Vagina (tissue), 2 donors: ENCODE measurements at regions not wholly inside any gene's neighbourhood (a gene's known extent, or its start where the extent isn't known, plus 50 kb on each side); places are given as distances from the start of the nearest gene placed in this dataset.

Experiments used
- POLR2AphosphoS5 ChIP-seq, 2 donors: sonication (generic); formaldehyde crosslinking; IDR thresholded peaks; one replicate each; pipeline ENCODE4 v1.9.0; 2017; ENCODE audit warnings: antibody characterized with exemption in 2 of 2, mild to moderate bottlenecking in 2 of 2, low read depth in 1 of 2; ENCODE audit not compliant: insufficient read depth in 1 of 2
- TF ChIP-seq, protein P1 (sequence below), 3 experiments: fragments of 450-650 bp in 2 of 3; fragments of 200-600 bp in 1 of 3; sonication (generic) in 1 of 3; IDR thresholded peaks; one replicate each; pipeline ENCODE4 v1.5.1; 2017 to 2019; ENCODE audit warnings: antibody characterized with exemption in 3 of 3, mild to moderate bottlenecking in 2 of 3, moderate library complexity in 2 of 3

DNA sequence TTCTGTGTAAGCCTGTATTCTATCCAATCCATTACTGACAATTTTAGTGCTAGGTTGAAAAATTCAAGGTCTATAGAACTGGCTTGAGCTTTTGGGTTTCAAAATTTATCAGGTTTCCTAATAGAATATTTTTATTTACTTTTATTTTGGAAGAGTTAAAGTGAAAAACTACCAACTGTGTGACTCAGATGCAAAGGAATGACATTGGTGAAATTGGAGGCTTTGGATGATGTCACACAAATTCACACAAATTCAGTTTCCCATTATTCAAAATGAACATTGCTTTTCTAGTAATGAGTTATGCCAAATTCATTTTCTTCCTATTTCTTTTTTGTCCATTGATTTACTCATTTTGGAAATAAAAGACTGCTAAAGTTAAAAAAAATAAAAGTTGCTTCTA is 186.9 kb downstream of the ALX1 start:
- TF ChIP-seq, protein P1, sequence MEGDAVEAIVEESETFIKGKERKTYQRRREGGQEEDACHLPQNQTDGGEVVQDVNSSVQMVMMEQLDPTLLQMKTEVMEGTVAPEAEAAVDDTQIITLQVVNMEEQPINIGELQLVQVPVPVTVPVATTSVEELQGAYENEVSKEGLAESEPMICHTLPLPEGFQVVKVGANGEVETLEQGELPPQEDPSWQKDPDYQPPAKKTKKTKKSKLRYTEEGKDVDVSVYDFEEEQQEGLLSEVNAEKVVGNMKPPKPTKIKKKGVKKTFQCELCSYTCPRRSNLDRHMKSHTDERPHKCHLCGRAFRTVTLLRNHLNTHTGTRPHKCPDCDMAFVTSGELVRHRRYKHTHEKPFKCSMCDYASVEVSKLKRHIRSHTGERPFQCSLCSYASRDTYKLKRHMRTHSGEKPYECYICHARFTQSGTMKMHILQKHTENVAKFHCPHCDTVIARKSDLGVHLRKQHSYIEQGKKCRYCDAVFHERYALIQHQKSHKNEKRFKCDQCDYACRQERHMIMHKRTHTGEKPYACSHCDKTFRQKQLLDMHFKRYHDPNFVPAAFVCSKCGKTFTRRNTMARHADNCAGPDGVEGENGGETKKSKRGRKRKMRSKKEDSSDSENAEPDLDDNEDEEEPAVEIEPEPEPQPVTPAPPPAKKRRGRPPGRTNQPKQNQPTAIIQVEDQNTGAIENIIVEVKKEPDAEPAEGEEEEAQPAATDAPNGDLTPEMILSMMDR (IDR thresholded peaks at IDR 0.05) = no peak
- no peak for TF ChIP-seq POLR2AphosphoS5 (IDR thresholded peaks at IDR 0.05; ENCODE audit: insufficient read depth in 1 of 2, low read depth in 1 of 2)
